Kidney epithelial cell (primary cell): ENCODE measurements at regions not wholly inside any gene's neighbourhood (a gene's known extent, or its start where the extent isn't known, plus 50 kb on each side); places are given as distances from the start of the nearest gene placed in this dataset.

ENCODE experiments used
- DNase-seq: peaks from one replicate; pipeline ENCODE4 v3.0.0-alpha.2; 2010; ENCODE audit warnings: low read depth
- H3K27me3 ChIP-seq: 2 replicates; pipeline ENCODE4 v1.6.0; 2011; ENCODE audit warnings: low read length; ENCODE audit not compliant: control insufficient read depth, insufficient read depth
- H3K36me3 ChIP-seq: 2 replicates; pipeline ENCODE4 v1.5.1; 2011; ENCODE audit warnings: low read length; ENCODE audit not compliant: control insufficient read depth, insufficient read depth
- H3K4me3 ChIP-seq: 2 replicates; pipeline ENCODE4 v1.5.1; 2011; ENCODE audit warnings: low read depth, mild to moderate bottlenecking, control low read depth, low read length
- TF ChIP-seq, protein P1 (sequence below): IDR thresholded peaks from 2 replicates; pipeline ENCODE4 v1.5.1; 2011; ENCODE audit warnings: mild to moderate bottlenecking, moderate library complexity, low read length, control low read depth, inconsistent platforms; ENCODE audit not compliant: insufficient read depth, poor library complexity, severe bottlenecking

GRCh38 chr11:122494221-122494620, 161.3 kb upstream of the UBASH3B start:
- Histone ChIP-seq H3K27me3 (no peaks in the 10 kb centered on the region), H3K36me3 (no peaks in the 10 kb centered on the region), H3K4me3 (no peak overlapping the region)
- DNase-seq, result no peak
- TF ChIP-seq, protein P1, sequence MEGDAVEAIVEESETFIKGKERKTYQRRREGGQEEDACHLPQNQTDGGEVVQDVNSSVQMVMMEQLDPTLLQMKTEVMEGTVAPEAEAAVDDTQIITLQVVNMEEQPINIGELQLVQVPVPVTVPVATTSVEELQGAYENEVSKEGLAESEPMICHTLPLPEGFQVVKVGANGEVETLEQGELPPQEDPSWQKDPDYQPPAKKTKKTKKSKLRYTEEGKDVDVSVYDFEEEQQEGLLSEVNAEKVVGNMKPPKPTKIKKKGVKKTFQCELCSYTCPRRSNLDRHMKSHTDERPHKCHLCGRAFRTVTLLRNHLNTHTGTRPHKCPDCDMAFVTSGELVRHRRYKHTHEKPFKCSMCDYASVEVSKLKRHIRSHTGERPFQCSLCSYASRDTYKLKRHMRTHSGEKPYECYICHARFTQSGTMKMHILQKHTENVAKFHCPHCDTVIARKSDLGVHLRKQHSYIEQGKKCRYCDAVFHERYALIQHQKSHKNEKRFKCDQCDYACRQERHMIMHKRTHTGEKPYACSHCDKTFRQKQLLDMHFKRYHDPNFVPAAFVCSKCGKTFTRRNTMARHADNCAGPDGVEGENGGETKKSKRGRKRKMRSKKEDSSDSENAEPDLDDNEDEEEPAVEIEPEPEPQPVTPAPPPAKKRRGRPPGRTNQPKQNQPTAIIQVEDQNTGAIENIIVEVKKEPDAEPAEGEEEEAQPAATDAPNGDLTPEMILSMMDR, result no peak

DNA sequence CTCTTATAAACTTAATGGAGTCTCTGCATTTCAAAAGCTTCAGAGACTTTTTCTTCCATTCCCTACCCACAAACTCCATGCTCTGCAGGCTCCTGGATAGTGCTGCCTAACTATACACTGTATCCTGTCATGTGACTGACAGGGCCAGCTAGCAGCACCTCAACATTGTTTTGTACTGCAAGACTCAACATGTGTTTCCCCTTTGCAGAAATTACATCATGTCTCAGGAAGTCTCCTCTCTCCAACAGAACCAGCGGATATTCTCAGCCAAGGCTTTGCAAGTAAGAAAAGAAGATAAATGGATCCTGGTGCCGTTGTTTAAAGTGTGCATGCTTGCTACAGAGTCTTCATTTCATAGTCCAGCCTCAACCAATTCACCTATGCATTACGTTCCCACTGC, 164.0 kb upstream of the UBASH3B start:
- H3K36me3 ChIP-seq, result no peaks in the 10 kb centered on the region
- H3K27me3 ChIP-seq, result no peaks in the 10 kb centered on the region

DNA sequence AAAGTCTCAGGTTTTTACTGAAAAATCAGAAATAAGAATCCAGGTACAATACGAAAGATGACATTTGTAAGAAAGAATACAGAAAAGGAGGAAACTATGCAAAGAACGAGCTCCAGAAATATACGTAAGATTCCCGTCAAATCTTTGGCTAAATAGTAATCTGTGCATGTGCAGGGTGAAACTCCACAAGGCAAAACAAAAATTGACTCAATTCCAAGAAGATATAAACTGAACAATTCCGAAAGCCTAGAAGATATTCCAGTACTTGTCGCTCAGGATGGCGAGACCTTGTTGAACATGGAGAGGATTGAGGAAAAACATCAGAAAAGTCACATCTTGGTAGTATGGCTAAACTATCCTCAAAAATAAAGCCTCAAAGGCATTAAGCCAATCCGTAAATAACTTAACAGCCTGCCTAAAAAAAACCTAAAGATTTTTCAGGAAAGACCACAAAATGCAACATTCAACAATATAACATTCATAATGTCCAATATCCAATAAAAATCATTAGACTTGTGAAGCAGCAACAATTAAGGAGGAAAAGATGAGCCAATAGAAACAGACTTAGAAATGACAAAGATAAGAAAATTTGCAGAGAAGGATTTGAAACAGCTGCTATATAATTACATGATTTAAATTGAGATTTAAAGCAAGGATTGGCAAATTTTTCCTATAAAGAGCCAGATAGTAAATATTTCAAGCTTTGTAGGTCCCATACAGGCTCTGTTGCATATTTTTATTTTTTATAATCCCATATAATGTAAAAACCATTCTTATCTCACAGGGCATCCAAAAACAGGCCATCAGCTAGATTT, 166.4 kb upstream of the UBASH3B start:
- H3K4me3 ChIP-seq, result no peak overlapping the region
- no peaks in the 10 kb centered on the region for H3K36me3 ChIP-seq
- no peaks in the 10 kb centered on the region for H3K27me3 ChIP-seq
- TF ChIP-seq, protein P1, result no peak
- DNase-seq, result no peak

More for the DNA sequence above, 164.0 kb upstream of the UBASH3B start:
- TF ChIP-seq, protein P1, result no peak
- no peak overlapping the region for H3K4me3 ChIP-seq
- no peak for DNase-seq

DNA sequence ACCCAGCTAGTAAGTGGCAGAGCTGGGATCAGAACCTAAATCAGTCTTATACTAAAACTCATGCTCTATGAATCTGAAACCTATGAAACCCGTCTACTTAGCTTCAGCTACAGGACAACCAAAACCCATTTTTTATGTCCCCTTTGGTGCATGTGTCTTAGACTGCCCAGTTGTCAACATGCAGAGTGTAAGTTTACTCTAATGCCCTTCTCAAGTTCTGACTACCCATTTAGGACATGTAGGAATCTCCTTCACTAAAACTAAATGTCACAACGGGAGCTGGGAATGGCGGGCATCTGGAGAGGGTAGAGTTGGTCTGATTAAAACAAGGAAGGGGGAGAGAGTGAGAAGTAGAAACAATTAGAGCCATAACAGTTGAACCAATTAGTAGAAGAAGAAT, 167.9 kb upstream of the UBASH3B start:
- Histone ChIP-seq H3K4me3 (no peak overlapping the region), H3K27me3 (no peaks in the 10 kb centered on the region), H3K36me3 (no peaks in the 10 kb centered on the region)
- no peak for DNase-seq
- TF ChIP-seq, protein P1, result no peak

DNA sequence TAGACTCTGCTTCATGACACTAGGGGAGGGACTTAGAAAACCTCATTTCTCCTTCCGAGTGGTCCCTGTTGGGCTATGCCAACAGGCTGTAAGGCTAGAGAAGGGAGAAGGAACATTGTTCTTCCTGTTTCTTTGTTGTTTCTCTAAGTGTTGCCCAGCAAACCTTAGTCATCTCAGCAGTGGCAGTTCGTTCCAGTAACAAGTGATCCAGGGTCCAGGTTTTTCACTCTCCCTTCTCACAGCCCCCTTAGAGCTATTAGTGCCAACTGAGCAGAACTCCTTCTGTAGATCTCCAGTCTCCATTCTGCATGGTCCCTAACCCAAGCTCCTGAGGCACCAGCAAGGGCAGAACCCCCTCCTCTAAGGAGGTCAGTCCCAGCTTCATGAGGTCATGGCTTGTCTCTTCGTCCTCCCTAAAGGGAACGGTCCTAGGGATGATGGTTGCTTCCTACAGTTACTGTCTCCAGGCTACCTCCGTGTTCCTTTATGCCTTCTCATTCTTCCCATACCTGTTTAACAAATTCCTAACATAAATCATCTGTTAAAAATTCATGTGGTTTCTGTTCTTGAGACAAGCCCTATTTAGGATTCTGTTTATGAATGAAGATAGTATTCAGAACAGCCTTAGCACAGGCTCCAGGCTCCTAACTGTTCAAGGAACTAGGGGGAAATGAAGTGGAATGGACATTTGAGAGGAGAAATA, 168.6 kb upstream of the UBASH3B start:
- TF ChIP-seq, protein P1, result no peak
- Histone ChIP-seq H3K36me3 (no peaks in the 10 kb centered on the region), H3K27me3 (no peaks in the 10 kb centered on the region), H3K4me3 (no peak overlapping the region)
- no peak for DNase-seq
